Middle frontal gyrus (tissue), 1 donor: ENCODE measurements at regions not wholly inside any gene's neighbourhood (a gene's known extent, or its start where the extent isn't known, plus 50 kb on each side); places are given as distances from the start of the nearest gene placed in this dataset.

ENCODE experiments used
- DNase-seq: peaks from one replicate; pipeline ENCODE4 v3.0.0-alpha.2; 2015; ENCODE audit warnings: low spot score; ENCODE audit errors: extremely low spot score

- DNase-seq = no peak
Observed at GRCh38 chr13:38519229-38519911, 167.5 kb upstream of the FREM2 start.

- no peak for DNase-seq
Observed at GRCh38 chr13:38520041-38520440, 166.8 kb upstream of the FREM2 start.

GRCh38 chr13:38527140-38527539, 159.7 kb upstream of the FREM2 start:
- no peak for DNase-seq

- no peak for DNase-seq
Observed at GRCh38 chr13:38528986-38529385, 157.9 kb upstream of the FREM2 start.

- DNase-seq = no peak
Observed at GRCh38 chr13:38530492-38530891, 156.4 kb upstream of the FREM2 start.

- DNase-seq = no peak
Observed at GRCh38 chr13:38535261-38535660, 151.6 kb upstream of the FREM2 start.

- DNase-seq = peak; percentile 66
Observed at GRCh38 chr13:38537051-38537450, 149.8 kb upstream of the FREM2 start.

GRCh38 chr13:38538422-38538821, 148.5 kb upstream of the FREM2 start:
- no peak for DNase-seq

- DNase-seq = no peak
Observed at GRCh38 chr13:38539632-38540031, 147.2 kb upstream of the FREM2 start.

GRCh38 chr13:38542601-38543000, 144.3 kb upstream of the FREM2 start:
- DNase-seq = no peak

- no peak for DNase-seq
Observed at GRCh38 chr13:38543561-38543960, 143.3 kb upstream of the FREM2 start.

GRCh38 chr13:38563739-38564138, 123.1 kb upstream of the FREM2 start:
- DNase-seq = no peak

- DNase-seq = no peak
Observed at GRCh38 chr13:38564256-38565150, 122.4 kb upstream of the FREM2 start.

- DNase-seq = no peak
Observed at GRCh38 chr13:38566023-38566422, 120.9 kb upstream of the FREM2 start.

GRCh38 chr13:38566519-38566918, 120.4 kb upstream of the FREM2 start:
- no peak for DNase-seq

- DNase-seq = no peak
Observed at GRCh38 chr13:38570706-38571105, 116.2 kb upstream of the FREM2 start.

- no peak for DNase-seq
Observed at GRCh38 chr13:38575427-38575826, 111.5 kb upstream of the FREM2 start.

- DNase-seq = no peak
Observed at GRCh38 chr13:38577048-38577447, 109.8 kb upstream of the FREM2 start.

- peak; percentile 43 for DNase-seq
Observed at GRCh38 chr13:38582133-38582532, 104.7 kb upstream of the FREM2 start.

- DNase-seq = no peak
Observed at GRCh38 chr13:38590230-38590629, 96.6 kb upstream of the FREM2 start.

GRCh38 chr13:38590796-38591507, 95.9 kb upstream of the FREM2 start:
- DNase-seq = no peak

GRCh38 chr13:38602266-38602665, 84.6 kb upstream of the FREM2 start:
- DNase-seq = no peak
